ENCODE measurements at regions not wholly inside any gene's neighbourhood (a gene's known extent, or its start where the extent isn't known, plus 50 kb on each side); places are given as distances from the start of the nearest gene placed in this dataset.
A peak's percentile ranks its signal among the peaks of the same experiment; 100 is the strongest.

DNA sequence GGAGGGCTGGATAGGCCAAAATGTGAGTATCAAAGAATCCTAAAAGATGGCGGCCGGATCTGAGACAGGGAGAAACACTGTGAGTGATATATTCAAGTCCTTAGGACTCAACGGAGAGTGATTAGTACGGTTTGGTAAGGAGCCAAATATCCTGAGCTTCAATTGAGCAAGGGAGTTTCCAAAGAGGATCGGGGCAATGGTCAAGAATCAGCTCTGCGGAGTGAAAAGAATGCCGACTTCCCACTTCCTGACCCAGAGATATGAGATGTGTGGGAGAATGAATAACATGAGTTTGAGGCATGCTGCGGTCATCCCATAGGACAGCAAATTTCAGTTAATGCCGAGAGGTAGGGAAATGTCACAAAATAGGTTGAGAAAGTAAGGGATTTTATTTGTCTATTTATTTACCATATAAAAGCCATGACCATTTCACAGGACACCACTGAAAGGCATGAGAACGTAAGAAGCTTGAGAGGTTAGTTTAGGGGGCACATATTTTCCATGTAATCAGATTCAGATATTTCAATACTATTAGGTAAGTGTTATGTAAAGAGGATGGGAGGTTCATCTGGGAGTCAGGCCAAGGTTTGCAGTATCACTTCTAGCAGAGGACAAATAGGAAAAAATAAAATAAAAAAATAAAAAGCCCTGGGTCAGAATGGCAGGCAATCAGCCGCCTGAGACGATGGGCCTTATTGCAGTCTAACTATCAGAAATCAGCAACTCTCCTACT, 165.6 kb downstream of the HGF start:
- CTCF ChIA-PET = no interaction called here

DNA sequence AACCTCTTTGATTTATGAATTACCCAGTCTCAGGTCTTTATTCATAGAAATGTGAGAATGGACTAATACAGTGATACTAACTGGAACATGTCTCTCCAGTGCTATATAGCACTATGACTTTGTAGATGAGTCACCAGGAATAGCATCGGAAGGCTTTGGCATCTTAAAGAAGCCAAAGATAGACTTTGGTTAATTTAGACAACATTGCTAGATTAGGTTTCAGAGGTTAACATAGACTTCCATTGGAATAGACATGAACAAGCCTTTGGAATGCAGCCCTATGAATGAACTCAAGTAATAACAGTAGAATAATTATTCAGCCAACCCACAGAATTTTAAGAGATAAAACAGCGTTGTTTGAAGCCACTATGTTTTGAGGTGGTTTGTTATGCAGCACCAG, 169.2 kb downstream of the HGF start:
- no peak overlapping the region for H3K4me2 ChIP-seq (ENCODE audit: low read length)
- no peaks in the 10 kb centered on the region for H3K79me2 ChIP-seq (ENCODE audit: low read length)
- intact Hi-C loops (cut with micrococcal nuclease) = no loop called here
- ChIA-PET CTCF (no interaction called here), POLR2A (ENCODE audit: unreplicated experiment) (no interaction called here)
- no peaks in the 10 kb centered on the region for H3F3A ChIP-seq (ENCODE audit: low read length, unreplicated experiment)
- H3K9me2 ChIP-seq (replicated peaks; ENCODE audit: low read length) = no peaks in the 10 kb centered on the region
- no peaks in the 10 kb centered on the region for H3K9me3 ChIP-seq (ENCODE audit: low read length)
- no peak overlapping the region for H3K4me3 ChIP-seq (ENCODE audit: low read length)
- no peak for ATAC-seq
- H4K20me1 ChIP-seq (ENCODE audit: low read length) = no peaks in the 10 kb centered on the region
- peaks cover 15% of the 10 kb centered on the region for H3K4me1 ChIP-seq (ENCODE audit: insufficient read depth, low read length)
- no TSS peak for BruUV-seq (replicated peaks)
- H3K27ac ChIP-seq (ENCODE audit: low read length) = no peak overlapping the region
- H3K27me3 ChIP-seq (ENCODE audit: low read length) = no peaks in the 10 kb centered on the region
- no peak overlapping the region for H3K9ac ChIP-seq (ENCODE audit: low read length)
- peak; percentile 23 for DNase-seq
- H3K36me3 ChIP-seq (ENCODE audit: low read depth, low read length) = no peaks in the 10 kb centered on the region
- TF ChIP-seq, protein P1, sequence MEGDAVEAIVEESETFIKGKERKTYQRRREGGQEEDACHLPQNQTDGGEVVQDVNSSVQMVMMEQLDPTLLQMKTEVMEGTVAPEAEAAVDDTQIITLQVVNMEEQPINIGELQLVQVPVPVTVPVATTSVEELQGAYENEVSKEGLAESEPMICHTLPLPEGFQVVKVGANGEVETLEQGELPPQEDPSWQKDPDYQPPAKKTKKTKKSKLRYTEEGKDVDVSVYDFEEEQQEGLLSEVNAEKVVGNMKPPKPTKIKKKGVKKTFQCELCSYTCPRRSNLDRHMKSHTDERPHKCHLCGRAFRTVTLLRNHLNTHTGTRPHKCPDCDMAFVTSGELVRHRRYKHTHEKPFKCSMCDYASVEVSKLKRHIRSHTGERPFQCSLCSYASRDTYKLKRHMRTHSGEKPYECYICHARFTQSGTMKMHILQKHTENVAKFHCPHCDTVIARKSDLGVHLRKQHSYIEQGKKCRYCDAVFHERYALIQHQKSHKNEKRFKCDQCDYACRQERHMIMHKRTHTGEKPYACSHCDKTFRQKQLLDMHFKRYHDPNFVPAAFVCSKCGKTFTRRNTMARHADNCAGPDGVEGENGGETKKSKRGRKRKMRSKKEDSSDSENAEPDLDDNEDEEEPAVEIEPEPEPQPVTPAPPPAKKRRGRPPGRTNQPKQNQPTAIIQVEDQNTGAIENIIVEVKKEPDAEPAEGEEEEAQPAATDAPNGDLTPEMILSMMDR (conservative IDR thresholded peaks at IDR 0.05; ENCODE audit: low read depth, low read length) = no peak
- no peak for TF ChIP-seq EZH2phosphoT487 (IDR thresholded peaks at IDR 0.05; ENCODE audit: borderline replicate concordance, low read length)
- no peak for TF ChIP-seq EZH2 (IDR thresholded peaks at IDR 0.05; ENCODE audit: low read length, unreplicated experiment)
- no peak overlapping the region for H2AFZ ChIP-seq (ENCODE audit: low read length)

More for the DNA sequence above, 165.6 kb downstream of the HGF start:
- no peak overlapping the region for H3K4me3 ChIP-seq (ENCODE audit: low read length)
- peak; percentile 89 for DNase-seq
- TF ChIP-seq EZH2phosphoT487 (IDR thresholded peaks at IDR 0.05; ENCODE audit: borderline replicate concordance, low read length) (no peak), EZH2 (IDR thresholded peaks at IDR 0.05; ENCODE audit: low read length, unreplicated experiment) (no peak)
- TF ChIP-seq, protein P1 (conservative IDR thresholded peaks at IDR 0.05; ENCODE audit: low read depth, low read length) = no peak
- H3K27ac ChIP-seq (ENCODE audit: low read length) = peak overlapping the region; percentile 92
- POLR2A ChIA-PET (ENCODE audit: unreplicated experiment) = no interaction called here
- no peaks in the 10 kb centered on the region for H3F3A ChIP-seq (ENCODE audit: low read length, unreplicated experiment)
- intact Hi-C loops (cut with micrococcal nuclease) = no loop called here
- H3K9me3 ChIP-seq (ENCODE audit: low read length) = no peaks in the 10 kb centered on the region
- no peaks in the 10 kb centered on the region for H3K27me3 ChIP-seq (ENCODE audit: low read length)
- no peaks in the 10 kb centered on the region for H4K20me1 ChIP-seq (ENCODE audit: low read length)
- peak overlapping the region; percentile 77 for H2AFZ ChIP-seq (ENCODE audit: low read length)
- H3K9me2 ChIP-seq (replicated peaks; ENCODE audit: low read length) = no peaks in the 10 kb centered on the region
- no TSS peak for BruUV-seq (replicated peaks)
- H3K4me2 ChIP-seq (ENCODE audit: low read length) = peak overlapping the region; percentile 43
- H3K36me3 ChIP-seq (ENCODE audit: low read depth, low read length) = no peaks in the 10 kb centered on the region
- peak overlapping the region; percentile 70 for H3K9ac ChIP-seq (ENCODE audit: low read length)
- no peaks in the 10 kb centered on the region for H3K79me2 ChIP-seq (ENCODE audit: low read length)
- peak; percentile 55 for ATAC-seq
- peaks cover 23% of the 10 kb centered on the region for H3K4me1 ChIP-seq (ENCODE audit: insufficient read depth, low read length)

DNA sequence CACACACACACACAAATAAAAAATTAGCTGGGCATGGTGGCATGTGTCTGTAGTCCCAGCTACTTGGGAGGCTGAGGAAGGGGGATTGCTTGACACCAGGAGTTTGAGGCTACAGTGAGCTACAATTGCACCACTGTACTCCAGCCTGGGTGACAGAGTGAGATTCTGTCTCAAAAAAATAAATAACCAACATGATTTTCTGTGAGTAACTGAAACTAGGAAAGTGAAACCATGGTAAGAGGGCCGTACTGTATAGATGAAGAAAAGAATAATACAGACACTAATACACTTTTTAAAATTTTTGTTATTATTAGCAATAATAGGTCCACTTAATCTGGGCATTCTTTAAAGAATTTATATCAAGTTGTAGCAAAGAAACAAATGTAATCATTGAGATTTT, 170.9 kb downstream of the HGF start:
- ChIA-PET POLR2A (ENCODE audit: unreplicated experiment) (no interaction called here), CTCF (no interaction called here)
- TF ChIP-seq, protein P1 (conservative IDR thresholded peaks at IDR 0.05; ENCODE audit: low read depth, low read length) = no peak
- TF ChIP-seq EZH2 (IDR thresholded peaks at IDR 0.05; ENCODE audit: low read length, unreplicated experiment) = no peak
- TF ChIP-seq EZH2phosphoT487 (IDR thresholded peaks at IDR 0.05; ENCODE audit: borderline replicate concordance, low read length) = no peak
- no TSS peak for BruUV-seq (replicated peaks)
- Histone ChIP-seq H3K79me2 (ENCODE audit: low read length) (no peaks in the 10 kb centered on the region), H3K4me1 (ENCODE audit: insufficient read depth, low read length) (peaks cover 6% of the 10 kb centered on the region), H3K9ac (ENCODE audit: low read length) (no peak overlapping the region), H3K4me3 (ENCODE audit: low read length) (no peak overlapping the region), H4K20me1 (ENCODE audit: low read length) (no peaks in the 10 kb centered on the region), H2AFZ (ENCODE audit: low read length) (no peak overlapping the region), H3K27me3 (ENCODE audit: low read length) (no peaks in the 10 kb centered on the region), H3K36me3 (ENCODE audit: low read depth, low read length) (no peaks in the 10 kb centered on the region), H3K9me3 (ENCODE audit: low read length) (no peaks in the 10 kb centered on the region), H3K9me2 (replicated peaks; ENCODE audit: low read length) (no peaks in the 10 kb centered on the region), H3K27ac (ENCODE audit: low read length) (no peak overlapping the region), H3F3A (ENCODE audit: low read length, unreplicated experiment) (no peaks in the 10 kb centered on the region), H3K4me2 (ENCODE audit: low read length) (no peak overlapping the region)
- intact Hi-C loops (cut with micrococcal nuclease) = no loop called here
- no peak for DNase-seq
- ATAC-seq = no peak
